GM10266 (cell line): ENCODE measurements at regions not wholly inside any gene's neighbourhood (a gene's known extent, or its start where the extent isn't known, plus 50 kb on each side); places are given as distances from the start of the nearest gene placed in this dataset.

Source experiments
- DNase-seq: peaks from one replicate; pipeline ENCODE4 v3.0.0; 2012; ENCODE audit errors: extremely low spot score
- TF ChIP-seq, protein P1 (sequence below): IDR thresholded peaks from 2 replicates; pipeline ENCODE4 v1.5.1; 2012; ENCODE audit warnings: mild to moderate bottlenecking, low read depth; ENCODE audit not compliant: control insufficient read depth, insufficient read depth; ENCODE audit errors: missing control alignments

- TF ChIP-seq, protein P1, sequence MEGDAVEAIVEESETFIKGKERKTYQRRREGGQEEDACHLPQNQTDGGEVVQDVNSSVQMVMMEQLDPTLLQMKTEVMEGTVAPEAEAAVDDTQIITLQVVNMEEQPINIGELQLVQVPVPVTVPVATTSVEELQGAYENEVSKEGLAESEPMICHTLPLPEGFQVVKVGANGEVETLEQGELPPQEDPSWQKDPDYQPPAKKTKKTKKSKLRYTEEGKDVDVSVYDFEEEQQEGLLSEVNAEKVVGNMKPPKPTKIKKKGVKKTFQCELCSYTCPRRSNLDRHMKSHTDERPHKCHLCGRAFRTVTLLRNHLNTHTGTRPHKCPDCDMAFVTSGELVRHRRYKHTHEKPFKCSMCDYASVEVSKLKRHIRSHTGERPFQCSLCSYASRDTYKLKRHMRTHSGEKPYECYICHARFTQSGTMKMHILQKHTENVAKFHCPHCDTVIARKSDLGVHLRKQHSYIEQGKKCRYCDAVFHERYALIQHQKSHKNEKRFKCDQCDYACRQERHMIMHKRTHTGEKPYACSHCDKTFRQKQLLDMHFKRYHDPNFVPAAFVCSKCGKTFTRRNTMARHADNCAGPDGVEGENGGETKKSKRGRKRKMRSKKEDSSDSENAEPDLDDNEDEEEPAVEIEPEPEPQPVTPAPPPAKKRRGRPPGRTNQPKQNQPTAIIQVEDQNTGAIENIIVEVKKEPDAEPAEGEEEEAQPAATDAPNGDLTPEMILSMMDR = no peak
- DNase-seq = no peak
Measured at GRCh38 chr5:2579126-2579525, 172.4 kb downstream of the IRX2 start.

DNA sequence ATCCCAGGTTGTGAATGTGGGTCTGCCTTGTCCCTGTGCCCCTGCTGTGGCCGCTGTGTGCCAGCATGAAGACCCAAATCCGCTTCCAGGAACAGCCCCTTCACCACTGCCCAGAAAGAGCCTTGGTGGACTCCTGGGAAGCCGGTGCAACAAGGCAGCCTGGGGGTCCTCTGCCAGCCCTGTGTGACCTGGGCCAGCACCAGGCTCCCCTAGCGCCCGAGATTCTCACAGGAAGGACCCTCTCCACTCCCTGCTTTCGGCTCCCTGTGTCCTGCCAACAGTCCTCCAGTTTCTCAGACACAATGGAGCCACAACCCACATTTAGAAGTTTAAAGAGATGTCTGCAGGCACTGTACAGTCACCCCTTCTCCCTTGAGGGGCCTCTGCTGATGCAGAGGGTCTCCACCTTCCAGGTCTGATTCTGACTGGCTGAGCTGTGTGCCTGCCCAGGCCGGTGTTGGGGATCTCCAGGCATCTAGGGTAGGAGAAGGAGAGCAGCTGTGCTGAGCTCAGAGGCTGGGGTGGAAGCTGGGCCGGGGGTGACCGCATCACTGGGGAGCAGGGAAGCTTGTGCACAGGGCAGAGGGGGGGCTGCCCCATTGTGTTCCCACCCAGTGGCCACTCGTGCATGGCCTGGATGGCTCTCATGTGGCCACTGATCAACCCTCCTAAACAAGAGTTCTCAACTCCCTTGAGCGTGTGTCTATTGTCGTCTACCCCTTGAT, 174.0 kb downstream of the IRX2 start:
- TF ChIP-seq, protein P1 = no peak
- DNase-seq = no peak

DNA sequence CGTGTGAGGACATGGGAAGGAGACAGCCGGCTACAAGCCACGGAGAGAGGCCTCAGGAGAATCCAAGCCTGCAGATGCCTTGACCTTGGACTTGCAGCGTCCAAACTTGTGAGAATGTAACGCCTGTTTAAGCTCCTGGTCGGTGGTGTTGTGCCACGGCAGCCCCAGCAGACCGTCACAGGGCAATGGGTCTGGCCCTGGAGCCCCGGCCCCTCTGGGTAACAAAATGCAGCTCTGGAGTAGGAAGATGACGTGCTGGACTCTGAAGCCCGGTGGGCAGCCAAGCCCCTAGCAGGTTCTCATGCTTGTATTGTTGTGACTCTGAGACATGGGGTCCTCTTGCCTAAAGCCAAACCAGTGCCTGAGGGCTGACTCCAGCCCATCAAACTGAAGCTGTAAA, 174.7 kb downstream of the IRX2 start:
- no peak for DNase-seq
- TF ChIP-seq, protein P1 = no peak

DNA sequence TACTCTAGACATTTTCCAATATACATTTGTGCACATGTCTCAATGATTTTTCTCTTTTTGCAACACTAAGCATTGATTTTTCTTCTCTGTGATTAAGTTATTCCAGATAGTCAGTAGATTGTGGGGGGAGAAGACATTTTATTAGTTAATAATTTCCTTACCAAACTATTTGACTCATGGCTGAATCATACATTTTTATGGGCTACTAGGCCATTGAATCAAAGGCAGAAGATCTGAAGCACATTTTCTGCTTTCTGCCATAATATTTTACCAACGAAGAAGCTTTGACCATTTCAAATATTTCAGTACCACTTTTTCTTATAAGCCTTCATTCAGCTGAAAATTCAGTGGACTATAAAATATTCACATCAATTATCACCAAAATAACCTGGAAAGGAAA, 175.6 kb downstream of the IRX2 start:
- no peak for DNase-seq
- TF ChIP-seq, protein P1 = no peak

DNA sequence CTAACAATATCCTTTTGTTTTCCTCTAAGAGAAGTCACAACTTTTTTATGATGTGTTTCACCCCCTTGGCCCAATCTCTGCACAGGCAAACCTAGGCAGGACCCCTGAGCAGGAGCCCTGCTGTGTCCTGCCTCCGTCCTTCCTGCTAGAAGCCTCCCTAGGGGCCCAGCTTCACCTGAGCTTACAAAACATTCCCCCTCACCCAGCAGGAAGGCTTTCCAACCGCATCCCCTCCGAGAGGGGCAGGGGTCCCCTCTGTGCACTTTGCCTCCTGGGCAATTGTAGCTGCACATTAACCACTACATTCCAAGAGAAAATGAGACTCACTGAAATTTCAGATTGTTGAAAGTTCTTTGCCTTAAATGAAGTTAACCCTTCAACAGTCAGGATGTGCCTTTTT, 176.2 kb downstream of the IRX2 start:
- DNase-seq = no peak
- TF ChIP-seq, protein P1 = no peak

GRCh38 chr5:2574155-2574554, 177.3 kb downstream of the IRX2 start:
- DNase-seq = no peak
- TF ChIP-seq, protein P1 = no peak

GRCh38 chr5:2570586-2570985, 180.9 kb downstream of the IRX2 start:
- no peak for DNase-seq
- TF ChIP-seq, protein P1 = no peak
